Endothelial cell of umbilical vein (primary cell): ENCODE measurements at regions not wholly inside any gene's neighbourhood (a gene's known extent, or its start where the extent isn't known, plus 50 kb on each side); places are given as distances from the start of the nearest gene placed in this dataset.

Source experiments
- BruUV-seq: library from RNA; stranded (reverse); fragments of 400-500 nt; replicated peaks from 2 replicates; lab custom pipeline; 2021; lab: Mats Ljungman, UMichigan
- CTCF ChIA-PET: fragments of 300-600, 350-600 bp; sonication (Branson Sonifier 250); formaldehyde crosslinking; loops from one replicate; lab custom pipeline; 2021; ENCODE audit warnings: antibody characterized with exemption, inconsistent platforms; lab: Charles Lee
- POLR2A ChIA-PET: fragments of 300-600, 350-600 bp; sonication (Branson Sonifier 250); formaldehyde crosslinking; loops from one replicate; lab custom pipeline; 2021; ENCODE audit warnings: antibody characterized with exemption, inconsistent platforms; lab: Charles Lee
- DNase-seq: peaks from one replicate; pipeline ENCODE4 v3.0.0-alpha.2; 2011; ENCODE audit warnings: low read depth, low spot score
- FAIRE-seq: peaks from 2 replicates; lab custom pipeline; 2011; peaks lifted over from hg19 to GRCh38; lab: Jason Lieb, UNC
- H2AFZ ChIP-seq: 2 replicates; pipeline ENCODE4 v1.6.0; 2012; ENCODE audit warnings: low read depth, low read length, control low read depth, inconsistent platforms
- H3K27ac ChIP-seq: 2 replicates; pipeline ENCODE4 v1.5.1; 2011; ENCODE audit warnings: low read depth, mild to moderate bottlenecking, control low read depth, low read length, moderate library complexity; ENCODE audit not compliant: insufficient read depth
- H3K27me3 ChIP-seq, 2 experiments: 2 replicates each; pipeline versions ENCODE4 v1.6.0 to v1.6.1; 2011; ENCODE audit warnings: low read length in 2 of 2, mixed read lengths in 1 of 2; ENCODE audit not compliant: control insufficient read depth in 2 of 2, insufficient read depth in 2 of 2
- H3K36me3 ChIP-seq, 2 experiments: 2 replicates in 1 of 2; 3 replicates in 1 of 2; pipeline ENCODE4 v1.5.1; 2011; ENCODE audit warnings: low read length in 2 of 2, mild to moderate bottlenecking in 1 of 2, moderate library complexity in 1 of 2; ENCODE audit not compliant: control insufficient read depth in 2 of 2, insufficient read depth in 2 of 2; ENCODE audit errors: extremely low read depth in 1 of 2
- H3K4me1 ChIP-seq: 3 replicates; pipeline ENCODE4 v1.5.1; 2011; ENCODE audit warnings: mild to moderate bottlenecking, low read length; ENCODE audit not compliant: control insufficient read depth, insufficient read depth; ENCODE audit errors: extremely low read depth
- H3K4me2 ChIP-seq: 2 replicates; pipeline ENCODE4 v1.6.1; 2011; ENCODE audit warnings: low read length, control low read depth, mixed read lengths; ENCODE audit not compliant: insufficient read depth
- H3K4me3 ChIP-seq, 3 experiments: fragments of 200-600 bp in 1 of 3; sonication (generic), shearing (Covaris generic) in 1 of 3; replicated peaks in 1 of 3; 2 replicates each; pipeline ENCODE4 v1.5.1; 2011 to 2016; ENCODE audit warnings: control low read depth in 3 of 3, low read length in 3 of 3, mild to moderate bottlenecking in 2 of 3, inconsistent platforms in 1 of 3, low read depth in 1 of 3, moderate library complexity in 1 of 3; ENCODE audit not compliant: insufficient read depth in 1 of 3
- H3K79me2 ChIP-seq: 2 replicates; pipeline ENCODE4 v1.6.0; 2012; ENCODE audit warnings: low read length, inconsistent platforms; ENCODE audit not compliant: control insufficient read depth, insufficient read depth
- H3K9ac ChIP-seq: replicated peaks from 2 replicates; pipeline ENCODE3; 2011; ENCODE audit warnings: low read length, control low read depth; ENCODE audit not compliant: insufficient read depth; ENCODE audit errors: extremely low read depth
- H3K9me1 ChIP-seq: replicated peaks from 3 replicates; pipeline ENCODE4 v1.6.0; 2011; ENCODE audit warnings: mild to moderate bottlenecking, low read length; ENCODE audit not compliant: control insufficient read depth, insufficient read depth; ENCODE audit errors: extremely low read depth
- H3K9me3 ChIP-seq: replicated peaks from 2 replicates; pipeline ENCODE4 v1.5.1; 2012; ENCODE audit warnings: low read length, inconsistent platforms; ENCODE audit not compliant: control insufficient read depth, insufficient read depth
- H4K20me1 ChIP-seq: replicated peaks from 2 replicates; pipeline ENCODE3; 2011; ENCODE audit warnings: mild to moderate bottlenecking, low read length; ENCODE audit not compliant: control insufficient read depth, insufficient read depth; ENCODE audit errors: extremely low read depth
- CTCF ChIP-seq, 2 donors: IDR thresholded peaks; 1 replicate in 1 of 2; 2 replicates in 1 of 2; pipeline ENCODE4 v1.5.1; 2011; ENCODE audit warnings: low read length in 2 of 2, mild to moderate bottlenecking in 2 of 2, moderate library complexity in 2 of 2, control low read depth in 1 of 2, inconsistent platforms in 1 of 2, low read depth in 1 of 2; ENCODE audit not compliant: insufficient read depth in 1 of 2; ENCODE audit errors: extremely low read depth in 1 of 2
- EZH2 ChIP-seq: IDR thresholded peaks from 2 replicates; pipeline ENCODE4 v1.6.1; 2012; ENCODE audit warnings: borderline replicate concordance, low read depth, mild to moderate bottlenecking, moderate library complexity, low read length, inconsistent platforms; ENCODE audit not compliant: severe bottlenecking
- FOS ChIP-seq: IDR thresholded peaks from 2 replicates; pipeline ENCODE4 v1.6.1; 2011; ENCODE audit warnings: mild to moderate bottlenecking, low read length, moderate library complexity, borderline replicate concordance; ENCODE audit not compliant: insufficient read depth
- GATA2 ChIP-seq: IDR thresholded peaks from 2 replicates; pipeline ENCODE4 v1.7.0; 2011; ENCODE audit warnings: low read depth, mild to moderate bottlenecking, moderate library complexity, mixed read lengths, low read length; ENCODE audit not compliant: insufficient read length, insufficient read depth
- JUN ChIP-seq: IDR thresholded peaks from 2 replicates; pipeline ENCODE4 v1.6.1; 2011; ENCODE audit warnings: borderline replicate concordance, low read depth; ENCODE audit not compliant: insufficient read length, insufficient read depth
- MAX ChIP-seq: IDR thresholded peaks from 2 replicates; pipeline ENCODE4 v1.6.1; 2011; ENCODE audit not compliant: insufficient read depth, insufficient read length
- MYC ChIP-seq: IDR thresholded peaks from one replicate; pipeline ENCODE4 v1.6.1; 2011; ENCODE audit warnings: mild to moderate bottlenecking, low read depth, low read length
- POLR2A ChIP-seq: IDR thresholded peaks from 2 replicates; pipeline ENCODE4 v1.6.1; 2012; ENCODE audit warnings: low read depth, mild to moderate bottlenecking, control low read depth, low read length
- POLR2AphosphoS5 ChIP-seq: IDR thresholded peaks from 2 replicates; pipeline ENCODE4 v1.6.1; 2012; ENCODE audit warnings: low read depth, mild to moderate bottlenecking, control low read depth, low read length, moderate library complexity; ENCODE audit not compliant: insufficient read depth
- dilution Hi-C: fragments of 300-500 bp; cut with MboI; formaldehyde crosslinking; loops from one replicate; pipeline ENCODE4 v1.15.0; 2019; ENCODE audit warnings: low sequenced_read_pairs; ENCODE audit not compliant: extremely low pct_ligation_motif_present
- intact Hi-C: fragments of 100-400 bp; cut with micrococcal nuclease; formaldehyde crosslinking; loops from one replicate; pipeline ENCODE4 v1.10.0; 2022

- no peaks in the 10 kb centered on the region for H3K9me3 ChIP-seq
- BruUV-seq = no TSS peak
- dilution Hi-C loops (no loop called here), intact Hi-C loops (no loop called here)
- H3K4me3 ChIP-seq = no peak overlapping the region
- H3K4me1 ChIP-seq = peaks cover 9% of the 10 kb centered on the region
- no peaks in the 10 kb centered on the region for H3K27me3 ChIP-seq
- H3K4me2 ChIP-seq = no peak overlapping the region
- H3K27ac ChIP-seq = no peak overlapping the region
- ChIA-PET POLR2A (interaction anchor here (0.5 kb wide), 1 partner anchor 71 kb away, joined by 6 read pairs; no protein-coding TSS in a partner anchor), CTCF (no interaction called here)
- H3K9ac ChIP-seq = no peak overlapping the region
- TF ChIP-seq FOS (no peak), MYC (no peak), JUN (no peak), POLR2A (no peak), EZH2 (no peak), CTCF (IDR thresholded peaks at IDR 0.05; ENCODE audit: extremely low read depth in 1 of 2, insufficient read depth in 1 of 2, low read depth in 1 of 2, low read length in 2 of 2) (no peak), POLR2AphosphoS5 (no peak), GATA2 (no peak), MAX (no peak)
- no peaks in the 10 kb centered on the region for H3K9me1 ChIP-seq
- H2AFZ ChIP-seq = no peak overlapping the region
- DNase-seq (no peak), FAIRE-seq (no peak)
- no peaks in the 10 kb centered on the region for H4K20me1 ChIP-seq
- H3K36me3 ChIP-seq = no peaks in the 10 kb centered on the region
- H3K79me2 ChIP-seq = no peaks in the 10 kb centered on the region
Observed at GRCh38 chr3:134105876-134106556, 76.3 kb upstream of the SLCO2A1 start.
